Right lobe of liver (tissue), 6 donors: ENCODE measurements at regions not wholly inside any gene's neighbourhood (a gene's known extent, or its start where the extent isn't known, plus 50 kb on each side); places are given as distances from the start of the nearest gene placed in this dataset.
A peak's percentile ranks its signal among the peaks of the same experiment; 100 is the strongest.

Experiments used
- ATAC-seq, 4 donors: fragments of 200-7000 bp; cut with Tn5 transposase; one replicate each; pipeline ENCODE4 v1.9.1; 2020; ENCODE audit warnings: mild to moderate bottlenecking in 4 of 4, moderate library complexity in 4 of 4
- DNase-seq, 3 donors: peaks; one replicate each; pipeline ENCODE4 v3.0.0-alpha.2; 2020
- H3K27ac ChIP-seq, 3 donors: fragments of 200-600 bp; one replicate each; pipeline ENCODE4 v1.8.0; 2022
- H3K27me3 ChIP-seq, 2 donors: fragments of 200-600 bp; one replicate each; pipeline ENCODE4 v1.8.0; 2022
- H3K36me3 ChIP-seq, 4 donors: fragments of 200-600 bp; sonication (generic) in 1 of 4; one replicate each; pipeline versions ENCODE4 v1.5.1 to v1.8.0; 2017 to 2022; ENCODE audit warnings: control low read depth in 1 of 4
- H3K4me1 ChIP-seq, 4 donors: fragments of 200-600 bp; sonication (generic) in 1 of 4; one replicate each; pipeline versions ENCODE4 v1.5.1 to v1.8.0; 2017 to 2022; ENCODE audit warnings: control low read depth in 1 of 4
- H3K4me3 ChIP-seq, 3 donors: fragments of 200-600 bp; one replicate each; pipeline ENCODE4 v1.8.0; 2022
- H3K9me3 ChIP-seq, 4 donors: fragments of 200-600 bp; sonication (generic) in 1 of 4; one replicate each; pipeline versions ENCODE4 v1.5.1 to v1.8.0; 2017 to 2022; ENCODE audit warnings: control low read depth in 1 of 4
- POLR2A ChIP-seq: fragments of 450-650 bp; IDR thresholded peaks from one replicate; pipeline ENCODE4 v1.6.1; 2017; ENCODE audit warnings: antibody characterized with exemption, mild to moderate bottlenecking
- WGBS: methylation state at CpG from one replicate; pipeline ENCODE4 v1.1.6; 2018; ENCODE audit warnings: low coverage, low lambda C conversion rate; ENCODE audit not compliant: insufficient coverage; ENCODE audit errors: missing lambda C conversion rate; 5-methylcytosine and 5-hydroxymethylcytosine counted together
- intact Hi-C, 2 donors: fragments of 100-400 bp; cut with DNase I; formaldehyde crosslinking; loops; one replicate each; pipeline versions ENCODE4 v1.11.2 to v1.14.1; 2022
- TF ChIP-seq, protein P1 (sequence below), 4 donors: fragments of 200-600 bp in 3 of 4; fragments of 450-650 bp in 1 of 4; IDR thresholded peaks; one replicate each; pipeline versions ENCODE4 v1.5.1 to v1.8.0; 2016 to 2022; ENCODE audit warnings: antibody characterized with exemption in 4 of 4, mild to moderate bottlenecking in 2 of 4
- donor health status: DM: no; HTN: yes; CAD: no.
- donor health status: DM: no; HTN: no; CAD: no.
- donor health status: DM: no; HTN: no; CAD: no.
- donor health status: DM: no; HTN: yes; CAD: no.
- donor health status: DM: no; HTN: yes; CAD: no.

DNA sequence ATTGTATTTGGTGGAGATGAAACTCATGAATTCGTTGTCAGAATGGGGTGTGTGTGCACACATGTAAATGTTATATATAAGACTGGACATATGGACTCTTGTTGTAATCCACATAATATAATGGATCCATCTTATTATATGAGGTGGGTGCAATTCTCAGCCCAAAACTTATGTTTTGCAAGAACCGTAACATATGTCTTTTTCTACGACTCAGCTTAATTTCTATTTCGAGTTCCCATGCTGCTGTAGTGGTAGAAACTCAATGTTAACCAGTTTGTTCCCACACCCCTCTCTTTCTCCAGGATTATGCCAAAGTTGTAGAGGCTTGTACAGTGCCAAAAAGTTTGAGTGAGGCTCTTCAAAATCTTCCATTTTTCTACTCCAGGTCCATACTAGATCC lies 112.5 kb upstream of the SPOPL start:
- WGBS, result 84% methylated on average over 4 of the region's 4 CpGs
- ATAC-seq (no peak), DNase-seq (no peak)
- Histone ChIP-seq H3K27ac (no peak overlapping the region), H3K4me3 (no peak overlapping the region), H3K4me1 (no peaks in the 10 kb centered on the region), H3K9me3 (no peaks in the 10 kb centered on the region), H3K36me3 (no peaks in the 10 kb centered on the region), H3K27me3 (no peaks in the 10 kb centered on the region)
- TF ChIP-seq, protein P1, sequence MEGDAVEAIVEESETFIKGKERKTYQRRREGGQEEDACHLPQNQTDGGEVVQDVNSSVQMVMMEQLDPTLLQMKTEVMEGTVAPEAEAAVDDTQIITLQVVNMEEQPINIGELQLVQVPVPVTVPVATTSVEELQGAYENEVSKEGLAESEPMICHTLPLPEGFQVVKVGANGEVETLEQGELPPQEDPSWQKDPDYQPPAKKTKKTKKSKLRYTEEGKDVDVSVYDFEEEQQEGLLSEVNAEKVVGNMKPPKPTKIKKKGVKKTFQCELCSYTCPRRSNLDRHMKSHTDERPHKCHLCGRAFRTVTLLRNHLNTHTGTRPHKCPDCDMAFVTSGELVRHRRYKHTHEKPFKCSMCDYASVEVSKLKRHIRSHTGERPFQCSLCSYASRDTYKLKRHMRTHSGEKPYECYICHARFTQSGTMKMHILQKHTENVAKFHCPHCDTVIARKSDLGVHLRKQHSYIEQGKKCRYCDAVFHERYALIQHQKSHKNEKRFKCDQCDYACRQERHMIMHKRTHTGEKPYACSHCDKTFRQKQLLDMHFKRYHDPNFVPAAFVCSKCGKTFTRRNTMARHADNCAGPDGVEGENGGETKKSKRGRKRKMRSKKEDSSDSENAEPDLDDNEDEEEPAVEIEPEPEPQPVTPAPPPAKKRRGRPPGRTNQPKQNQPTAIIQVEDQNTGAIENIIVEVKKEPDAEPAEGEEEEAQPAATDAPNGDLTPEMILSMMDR (IDR thresholded peaks at IDR 0.05), result no peak
- TF ChIP-seq POLR2A, result no peak
- intact Hi-C loops, result no loop called here

DNA sequence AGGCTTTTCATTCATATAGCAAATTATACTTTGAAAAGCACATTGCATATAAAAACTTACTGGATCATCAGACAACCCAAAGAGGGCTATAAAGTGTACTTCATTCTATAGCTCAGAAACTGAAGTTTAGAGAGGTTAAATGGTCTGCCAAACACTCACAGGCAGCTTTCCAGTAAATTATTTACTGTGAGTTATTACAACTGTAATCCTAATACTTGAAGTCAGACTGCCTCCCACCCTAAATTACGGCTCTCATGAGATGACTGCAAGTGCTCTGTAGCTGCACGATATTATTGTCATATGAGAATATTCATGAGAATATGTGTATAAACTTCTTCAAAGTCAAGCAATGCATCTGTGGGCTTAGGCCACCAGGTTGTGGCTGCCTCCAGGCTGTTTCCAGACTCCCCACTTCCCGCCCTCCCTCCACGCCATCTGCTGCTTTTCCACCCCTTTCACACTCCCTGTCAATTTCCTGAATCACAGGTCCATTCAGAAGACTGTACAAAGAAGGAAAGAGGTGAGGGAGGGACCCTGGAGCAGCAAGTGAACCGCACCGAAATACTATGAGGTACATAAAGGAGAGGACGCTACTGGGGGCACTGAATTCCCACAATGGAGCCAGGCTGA lies 111.1 kb upstream of the SPOPL start:
- 86% methylated on average over 7 of the region's 7 CpGs for WGBS
- no peaks in the 10 kb centered on the region for H3K36me3 ChIP-seq
- intact Hi-C loops, result no loop called here
- no peaks in the 10 kb centered on the region for H3K9me3 ChIP-seq
- no peak overlapping the region for H3K4me3 ChIP-seq
- DNase-seq (no peak), ATAC-seq (no peak)
- no peak overlapping the region for H3K27ac ChIP-seq
- H3K27me3 ChIP-seq, result no peaks in the 10 kb centered on the region
- TF ChIP-seq POLR2A, result no peak
- TF ChIP-seq, protein P1 (IDR thresholded peaks at IDR 0.05), result no peak
- H3K4me1 ChIP-seq, result no peaks in the 10 kb centered on the region

DNA sequence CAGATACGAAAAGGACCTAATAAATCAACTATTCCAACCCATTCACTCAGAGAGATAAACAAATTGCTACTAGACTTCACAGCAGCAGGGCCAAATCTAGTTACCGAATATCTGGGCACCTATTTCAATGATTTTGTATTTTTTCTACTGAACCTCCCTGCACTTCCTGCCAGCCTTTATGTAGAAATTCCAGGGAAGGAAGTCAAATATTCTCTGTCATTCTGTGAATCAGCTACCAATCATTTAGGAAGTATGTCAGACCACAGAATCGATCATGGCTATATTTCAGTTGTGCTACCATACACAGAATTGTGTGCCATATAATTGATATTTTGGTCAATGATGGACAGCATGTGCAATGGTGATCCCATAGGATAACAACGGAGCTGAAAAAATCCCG lies 109.6 kb upstream of the SPOPL start:
- 80% methylated on average over 5 of the region's 5 CpGs for WGBS
- no peak for TF ChIP-seq POLR2A
- TF ChIP-seq, protein P1 (IDR thresholded peaks at IDR 0.05), result no peak
- intact Hi-C loops, result no loop called here
- no peak overlapping the region for H3K4me3 ChIP-seq
- H3K36me3 ChIP-seq, result no peaks in the 10 kb centered on the region
- H3K27ac ChIP-seq, result no peak overlapping the region
- no peaks in the 10 kb centered on the region for H3K4me1 ChIP-seq
- no peaks in the 10 kb centered on the region for H3K9me3 ChIP-seq
- H3K27me3 ChIP-seq, result no peaks in the 10 kb centered on the region
- no peak for ATAC-seq
- DNase-seq, result no peak

DNA sequence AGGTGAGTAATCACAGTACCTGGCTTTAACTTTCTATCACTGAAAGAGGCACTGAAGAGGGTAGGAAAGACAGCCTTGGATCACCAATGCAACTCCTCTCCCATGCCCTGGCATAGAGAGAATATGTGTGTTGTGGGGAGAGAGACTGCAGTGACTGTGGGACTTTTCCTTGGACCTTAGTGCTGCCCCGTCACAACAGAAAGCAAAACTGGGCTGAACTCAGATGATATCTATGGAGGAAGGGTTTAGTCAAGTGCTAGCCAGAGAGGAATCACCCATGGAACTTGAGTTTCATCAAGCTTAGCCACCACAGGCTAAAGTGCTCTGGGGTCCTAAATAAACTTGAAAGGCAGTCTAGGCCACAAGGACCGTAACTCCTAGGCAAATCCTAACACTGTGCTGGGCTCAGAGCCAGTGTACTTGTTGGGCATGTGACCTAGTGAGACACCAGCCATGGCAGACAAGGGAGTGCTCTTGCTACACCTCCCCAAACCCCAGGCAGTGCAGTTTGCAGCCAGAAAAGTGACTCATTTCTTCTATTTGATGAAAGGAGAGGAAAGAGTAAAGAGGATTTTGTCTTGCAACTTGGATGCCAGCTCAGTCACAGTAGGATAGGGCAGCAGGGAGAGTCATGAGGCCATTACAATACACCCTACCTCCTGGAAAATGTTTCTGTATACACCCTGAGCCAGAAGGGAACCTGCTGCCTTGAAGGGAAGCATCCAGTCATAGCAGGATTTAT lies 105.8 kb upstream of the SPOPL start:
- WGBS, result 25% methylated on average over 1 of the region's 2 CpGs
- Histone ChIP-seq H3K4me1 (no peaks in the 10 kb centered on the region), H3K27me3 (no peaks in the 10 kb centered on the region), H3K27ac (peak overlapping the region in 1 of 3 donors; percentile 11), H3K4me3 (no peak overlapping the region), H3K36me3 (no peaks in the 10 kb centered on the region), H3K9me3 (no peaks in the 10 kb centered on the region)
- intact Hi-C loops, result no loop called here
- ATAC-seq (peak; percentile 44 to 97 (median 95)), DNase-seq (peak in 2 of 3 donors; percentile 61 to 62)
- no peak for TF ChIP-seq POLR2A
- TF ChIP-seq, protein P1 (IDR thresholded peaks at IDR 0.05), result no peak
